Smooth muscle cell (in vitro differentiated cells): ENCODE measurements at regions not wholly inside any gene's neighbourhood (a gene's known extent, or its start where the extent isn't known, plus 50 kb on each side); places are given as distances from the start of the nearest gene placed in this dataset.

Experiments used
- DNase-seq: peaks from one replicate; lab custom pipeline; 2025; ENCODE audit not compliant: unreplicated experiment; lab: John Stamatoyannopoulos, UW
- H2AFZ ChIP-seq: fragments of 200-600 bp; sonication (generic); 2 replicates; pipeline ENCODE4 v1.6.0; 2016; ENCODE audit warnings: antibody characterized with exemption, low read depth, mild to moderate bottlenecking
- H3F3A ChIP-seq: fragments of 200-600 bp; sonication (generic); 2 replicates; pipeline ENCODE4 v1.6.0; 2017; ENCODE audit warnings: antibody characterized with exemption, low read depth
- H3K27ac ChIP-seq: fragments of 200-600 bp; sonication (generic); 2 replicates; pipeline ENCODE4 v1.5.1; 2016; ENCODE audit warnings: low read depth, mild to moderate bottlenecking
- H3K27me3 ChIP-seq: fragments of 200-600 bp; sonication (generic); 2 replicates; pipeline ENCODE4 v1.6.1; 2016; ENCODE audit warnings: low read depth, mild to moderate bottlenecking
- H3K36me3 ChIP-seq: fragments of 200-600 bp; sonication (generic); 2 replicates; pipeline ENCODE4 v1.5.1; 2016; ENCODE audit warnings: low read depth
- H3K4me1 ChIP-seq: fragments of 200-600 bp; sonication (generic); 2 replicates; pipeline ENCODE4 v1.5.1; 2016; ENCODE audit warnings: low read depth
- H3K4me2 ChIP-seq: fragments of 200-600 bp; sonication (generic); 2 replicates; pipeline ENCODE4 v1.6.0; 2016; ENCODE audit warnings: mild to moderate bottlenecking
- H3K4me3 ChIP-seq: fragments of 200-600 bp; sonication (generic); 2 replicates; pipeline ENCODE4 v1.5.1; 2016; ENCODE audit warnings: mild to moderate bottlenecking
- H3K79me2 ChIP-seq: fragments of 200-600 bp; sonication (generic); 2 replicates; pipeline ENCODE4 v1.6.0; 2016; ENCODE audit warnings: low read depth, mild to moderate bottlenecking
- H3K9ac ChIP-seq: fragments of 200-600 bp; sonication (generic); 2 replicates; pipeline ENCODE4 v1.6.0; 2016; ENCODE audit warnings: low read depth
- H3K9me3 ChIP-seq: fragments of 200-600 bp; sonication (generic); replicated peaks from 2 replicates; pipeline ENCODE4 v1.5.1; 2016; ENCODE audit warnings: low read depth
- H4K20me1 ChIP-seq: fragments of 200-600 bp; sonication (generic); 2 replicates; pipeline ENCODE4 v1.6.0; 2016; ENCODE audit warnings: low read depth
- CTCF ChIP-seq: fragments of 200-600 bp; sonication (generic); IDR thresholded peaks from 2 replicates; pipeline ENCODE4 v1.5.1; 2017; ENCODE audit warnings: borderline replicate concordance, mild to moderate bottlenecking, antibody characterized with exemption; ENCODE audit not compliant: insufficient read depth, poor library complexity, severe bottlenecking
- whole genome bisulfite sequencing: methylation state at CpG from one replicate; pipeline ENCODE4 v1.1.7; 2016; ENCODE audit warnings: low lambda C conversion rate; 5-methylcytosine and 5-hydroxymethylcytosine counted together

- no peak for TF ChIP-seq CTCF
- no peaks in the 10 kb centered on the region for H3K36me3 ChIP-seq
- no peaks in the 10 kb centered on the region for H4K20me1 ChIP-seq
- H3K79me2 ChIP-seq: no peaks in the 10 kb centered on the region
- no peak overlapping the region for H3K9ac ChIP-seq
- 31% methylated on average over 4 of the region's 4 CpGs for WGBS
- no peak for DNase-seq
- peak overlapping the region; percentile 46 for H3K27ac ChIP-seq
- no peaks in the 10 kb centered on the region for H3K27me3 ChIP-seq
- H3K9me3 ChIP-seq: no peaks in the 10 kb centered on the region
- H3K4me2 ChIP-seq: peak overlapping the region; percentile 73
- peaks cover 14% of the 10 kb centered on the region for H3F3A ChIP-seq
- peaks cover 5% of the 10 kb centered on the region for H3K4me1 ChIP-seq
- H3K4me3 ChIP-seq: no peak overlapping the region
- H2AFZ ChIP-seq: peak overlapping the region; percentile 86
Observed at GRCh38 chr6:126945150-126945685, 173.3 kb upstream of the RSPO3 start.

- no peak for TF ChIP-seq CTCF
- Histone ChIP-seq H3K27ac (no peak overlapping the region), H4K20me1 (no peaks in the 10 kb centered on the region), H3K4me1 (peaks cover 6% of the 10 kb centered on the region), H3K79me2 (no peaks in the 10 kb centered on the region), H2AFZ (no peak overlapping the region), H3F3A (peaks cover 14% of the 10 kb centered on the region), H3K27me3 (no peaks in the 10 kb centered on the region), H3K9me3 (no peaks in the 10 kb centered on the region), H3K4me2 (no peak overlapping the region), H3K36me3 (no peaks in the 10 kb centered on the region), H3K9ac (no peak overlapping the region), H3K4me3 (no peak overlapping the region)
- WGBS: 85% methylated on average over 2 of the region's 2 CpGs
- DNase-seq: no peak
Observed at GRCh38 chr6:126945812-126946360, 172.6 kb upstream of the RSPO3 start.

GRCh38 chr6:126947070-126947469 lies 171.4 kb upstream of the RSPO3 start:
- WGBS: 49% methylated on average over 4 of the region's 4 CpGs
- DNase-seq: no peak
- H2AFZ ChIP-seq: no peak overlapping the region

More at GRCh38 chr6:126947070-126947469, 171.4 kb upstream of the RSPO3 start:
- Histone ChIP-seq H3K79me2 (no peaks in the 10 kb centered on the region), H3K36me3 (no peaks in the 10 kb centered on the region), H3K27me3 (no peaks in the 10 kb centered on the region), H3K9ac (no peak overlapping the region), H3K9me3 (no peaks in the 10 kb centered on the region), H3K27ac (no peak overlapping the region), H3F3A (peaks cover 14% of the 10 kb centered on the region), H3K4me1 (peaks cover 6% of the 10 kb centered on the region), H3K4me2 (no peak overlapping the region), H4K20me1 (no peaks in the 10 kb centered on the region), H3K4me3 (no peak overlapping the region)
- no peak for TF ChIP-seq CTCF
